Right atrium auricular region (tissue), 2 donors: ENCODE measurements at regions not wholly inside any gene's neighbourhood (a gene's known extent, or its start where the extent isn't known, plus 50 kb on each side); places are given as distances from the start of the nearest gene placed in this dataset.

Experiments
- DNase-seq: peaks from one replicate; pipeline ENCODE4 v3.0.0-alpha.2; 2019; ENCODE audit warnings: low spot score
- H3K27ac ChIP-seq, 2 donors: fragments of 200-600 bp; sonication (generic); 1 replicate in 1 of 2; 2 replicates in 1 of 2; pipeline ENCODE4 v1.5.1; 2016 to 2019
- H3K27me3 ChIP-seq, 2 donors: fragments of 200-600 bp; sonication (generic); one replicate each; pipeline versions ENCODE4 v1.5.1 to v1.6.0; 2017 to 2019
- H3K36me3 ChIP-seq: fragments of 200-600 bp; sonication (generic); one replicate; pipeline ENCODE4 v1.5.1; 2016
- H3K4me1 ChIP-seq, 2 donors: fragments of 200-600 bp; sonication (generic); one replicate each; pipeline versions ENCODE4 v1.5.1 to v1.6.0; 2017 to 2019
- H3K4me3 ChIP-seq, 2 donors: fragments of 200-600 bp; sonication (generic); 1 replicate in 1 of 2; 2 replicates in 1 of 2; pipeline ENCODE4 v1.5.1; 2017 to 2019; ENCODE audit warnings: mild to moderate bottlenecking in 1 of 2, moderate library complexity in 1 of 2
- H3K9me3 ChIP-seq, 2 donors: fragments of 200-600 bp; sonication (generic); one replicate each; pipeline ENCODE4 v1.5.1; 2019
- TF ChIP-seq, protein P1 (sequence below), 2 donors: fragments of 200-600 bp; sonication (generic); IDR thresholded peaks; one replicate each; pipeline ENCODE4 v1.5.1; 2019; ENCODE audit warnings: antibody characterized with exemption in 2 of 2

- Histone ChIP-seq H3K27me3 (no peaks in the 10 kb centered on the region), H3K9me3 (peaks cover 0 to 2% of the 10 kb centered on the region in 2 donors), H3K36me3 (no peaks in the 10 kb centered on the region), H3K4me1 (no peaks in the 10 kb centered on the region), H3K4me3 (no peak overlapping the region), H3K27ac (no peak overlapping the region)
- TF ChIP-seq, protein P1, sequence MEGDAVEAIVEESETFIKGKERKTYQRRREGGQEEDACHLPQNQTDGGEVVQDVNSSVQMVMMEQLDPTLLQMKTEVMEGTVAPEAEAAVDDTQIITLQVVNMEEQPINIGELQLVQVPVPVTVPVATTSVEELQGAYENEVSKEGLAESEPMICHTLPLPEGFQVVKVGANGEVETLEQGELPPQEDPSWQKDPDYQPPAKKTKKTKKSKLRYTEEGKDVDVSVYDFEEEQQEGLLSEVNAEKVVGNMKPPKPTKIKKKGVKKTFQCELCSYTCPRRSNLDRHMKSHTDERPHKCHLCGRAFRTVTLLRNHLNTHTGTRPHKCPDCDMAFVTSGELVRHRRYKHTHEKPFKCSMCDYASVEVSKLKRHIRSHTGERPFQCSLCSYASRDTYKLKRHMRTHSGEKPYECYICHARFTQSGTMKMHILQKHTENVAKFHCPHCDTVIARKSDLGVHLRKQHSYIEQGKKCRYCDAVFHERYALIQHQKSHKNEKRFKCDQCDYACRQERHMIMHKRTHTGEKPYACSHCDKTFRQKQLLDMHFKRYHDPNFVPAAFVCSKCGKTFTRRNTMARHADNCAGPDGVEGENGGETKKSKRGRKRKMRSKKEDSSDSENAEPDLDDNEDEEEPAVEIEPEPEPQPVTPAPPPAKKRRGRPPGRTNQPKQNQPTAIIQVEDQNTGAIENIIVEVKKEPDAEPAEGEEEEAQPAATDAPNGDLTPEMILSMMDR (IDR thresholded peaks at IDR 0.05) = no peak
- no peak for DNase-seq
Observed at GRCh38 chr17:82998637-82999036, 80.8 kb upstream of the METRNL start.

DNA sequence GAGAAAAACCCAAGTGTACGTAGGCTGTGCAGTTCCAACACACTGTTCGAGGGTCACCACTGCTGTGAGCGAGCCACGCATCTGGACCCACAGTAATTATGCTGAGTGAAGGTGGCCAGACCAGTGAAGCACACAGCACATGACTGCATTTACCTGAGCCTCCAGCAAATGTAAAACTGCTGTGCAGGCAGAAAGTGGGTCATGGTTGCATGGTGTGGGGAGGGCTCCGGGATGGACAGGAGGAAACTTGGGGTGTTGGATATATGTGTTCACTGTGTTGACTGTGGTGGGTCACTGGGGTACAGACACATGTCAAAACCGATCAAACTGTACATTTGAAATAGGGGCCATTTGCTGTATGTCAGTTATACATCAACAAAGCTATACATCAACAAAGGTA is 78.7 kb upstream of the METRNL start:
- DNase-seq = no peak
- no peak overlapping the region for H3K27ac ChIP-seq
- no peaks in the 10 kb centered on the region for H3K4me1 ChIP-seq
- H3K27me3 ChIP-seq = no peaks in the 10 kb centered on the region
- no peaks in the 10 kb centered on the region for H3K9me3 ChIP-seq
- H3K36me3 ChIP-seq = no peaks in the 10 kb centered on the region
- H3K4me3 ChIP-seq = no peak overlapping the region
- TF ChIP-seq, protein P1 (IDR thresholded peaks at IDR 0.05) = no peak

DNA sequence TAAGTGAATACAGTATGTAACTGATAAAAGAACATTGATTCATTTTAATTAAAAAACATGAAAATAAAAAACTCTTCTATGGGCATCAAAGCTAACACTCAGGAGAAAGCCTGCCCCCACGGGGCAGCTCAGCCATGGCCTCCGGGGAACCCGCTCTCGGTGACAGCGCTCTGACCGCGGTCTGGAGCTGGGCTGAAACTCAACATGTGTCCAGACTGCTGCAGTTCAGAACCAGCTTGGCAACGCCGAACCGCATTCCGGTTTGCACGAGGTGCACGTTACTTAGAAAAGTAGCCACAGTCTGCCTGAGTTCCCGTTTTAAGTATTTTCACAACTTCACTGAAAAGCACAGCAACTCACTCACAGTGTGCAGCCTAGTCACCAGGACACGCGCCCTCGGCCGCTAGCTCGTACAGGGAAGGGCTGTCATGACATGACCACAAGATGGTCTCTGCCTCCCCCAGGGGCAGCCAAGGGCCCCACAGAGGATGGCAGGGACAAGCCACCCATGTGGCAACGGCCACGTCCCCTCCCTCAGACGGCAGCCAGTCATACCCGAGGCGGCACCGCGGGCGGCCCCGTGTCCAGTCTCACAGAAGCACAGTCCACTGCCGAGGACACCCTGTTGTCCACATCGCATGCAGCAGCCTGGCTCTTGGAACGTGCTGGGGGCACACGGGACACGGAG is 77.1 kb upstream of the METRNL start:
- no peak overlapping the region for H3K4me3 ChIP-seq
- H3K36me3 ChIP-seq = no peaks in the 10 kb centered on the region
- H3K27ac ChIP-seq = no peak overlapping the region
- no peaks in the 10 kb centered on the region for H3K9me3 ChIP-seq
- H3K27me3 ChIP-seq = no peaks in the 10 kb centered on the region
- no peaks in the 10 kb centered on the region for H3K4me1 ChIP-seq
- TF ChIP-seq, protein P1 (IDR thresholded peaks at IDR 0.05) = no peak
- DNase-seq = no peak

DNA sequence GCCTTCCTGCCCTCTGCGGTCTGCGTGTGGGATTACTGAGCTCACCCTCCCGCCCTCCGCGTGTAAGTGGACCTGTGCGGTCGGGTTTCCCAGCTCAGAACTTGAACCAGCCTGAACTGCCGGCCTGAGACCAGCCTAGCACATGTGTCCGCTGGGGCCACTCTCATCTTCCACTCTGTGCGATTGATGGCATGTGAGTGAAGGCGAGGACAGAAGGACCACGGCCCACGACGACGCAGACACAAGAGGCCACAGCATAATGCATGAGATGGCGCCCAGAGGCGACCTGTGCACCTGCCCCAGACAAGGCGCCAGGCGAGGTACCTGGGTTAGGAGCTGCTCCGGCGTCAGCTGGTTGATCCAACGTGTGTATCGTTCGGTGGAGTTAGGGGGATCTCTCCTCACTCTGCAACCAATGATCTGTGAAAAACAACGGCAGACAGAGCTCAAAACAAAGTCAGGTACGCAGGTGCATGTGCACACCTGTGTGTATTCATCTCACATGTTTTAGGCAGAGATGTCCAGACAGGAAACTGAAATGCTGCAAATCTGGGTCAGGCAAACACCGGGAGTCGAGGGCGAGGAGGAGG is 74.5 kb upstream of the METRNL start:
- H3K4me3 ChIP-seq = no peak overlapping the region
- no peaks in the 10 kb centered on the region for H3K4me1 ChIP-seq
- no peaks in the 10 kb centered on the region for H3K27me3 ChIP-seq
- DNase-seq = peak; percentile 16
- TF ChIP-seq, protein P1 (IDR thresholded peaks at IDR 0.05) = no peak
- no peaks in the 10 kb centered on the region for H3K36me3 ChIP-seq
- no peaks in the 10 kb centered on the region for H3K9me3 ChIP-seq
- H3K27ac ChIP-seq = no peak overlapping the region

DNA sequence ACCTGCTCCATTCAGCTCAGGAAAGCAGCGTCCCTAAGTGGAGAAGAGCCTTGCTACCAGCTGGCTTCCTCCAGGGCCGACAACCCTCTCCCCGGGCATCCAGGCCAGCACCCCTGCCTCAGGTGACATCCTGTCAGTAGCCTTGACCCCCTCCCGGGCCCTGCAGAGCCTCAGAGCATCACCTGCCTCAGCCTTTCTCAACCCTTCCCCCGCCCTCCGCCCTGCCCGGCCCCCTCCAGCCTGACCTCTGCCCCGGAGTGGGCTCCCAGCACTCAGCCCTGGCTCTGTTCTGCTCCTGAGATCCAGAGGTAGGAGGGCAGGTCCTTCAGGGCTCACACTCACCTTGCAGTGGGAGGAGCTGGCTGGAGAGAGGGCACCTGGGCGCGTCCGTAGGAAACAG is 73.8 kb upstream of the METRNL start:
- Histone ChIP-seq H3K9me3 (no peaks in the 10 kb centered on the region), H3K4me3 (no peak overlapping the region), H3K4me1 (no peaks in the 10 kb centered on the region), H3K27me3 (no peaks in the 10 kb centered on the region), H3K27ac (no peak overlapping the region), H3K36me3 (no peaks in the 10 kb centered on the region)
- peak; percentile 34 for DNase-seq
- TF ChIP-seq, protein P1 (IDR thresholded peaks at IDR 0.05) = no peak
